NOMO-1 treated with DMSO at 0.1 percent for 48 hours (cell line): ENCODE measurements at regions not wholly inside any gene's neighbourhood (a gene's known extent, or its start where the extent isn't known, plus 50 kb on each side); places are given as distances from the start of the nearest gene placed in this dataset.

Source experiments
- DNase-seq: peaks from one replicate; lab custom pipeline; 2025; ENCODE audit not compliant: unreplicated experiment; lab: John Stamatoyannopoulos, UW

DNA sequence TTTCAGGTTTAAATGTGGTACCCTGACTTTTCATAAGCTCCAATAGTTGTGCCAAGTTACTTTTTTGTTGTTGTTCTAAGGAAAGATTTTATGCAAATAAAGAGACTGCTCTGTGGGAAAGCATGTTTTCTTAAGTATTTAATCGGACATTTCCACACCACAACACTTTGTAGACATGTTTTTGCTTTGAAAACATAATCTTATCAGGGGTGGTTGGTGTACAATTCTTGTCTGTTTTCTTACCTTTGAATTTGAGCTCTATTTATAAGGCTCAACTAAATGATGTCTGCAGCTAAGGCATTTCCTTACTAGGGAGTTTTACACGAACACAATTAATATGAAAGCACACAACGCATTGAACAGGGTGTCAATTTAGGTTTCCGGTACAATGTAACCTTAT lies 81.5 kb upstream of the CDIN1 start:
- no peak for DNase-seq

DNA sequence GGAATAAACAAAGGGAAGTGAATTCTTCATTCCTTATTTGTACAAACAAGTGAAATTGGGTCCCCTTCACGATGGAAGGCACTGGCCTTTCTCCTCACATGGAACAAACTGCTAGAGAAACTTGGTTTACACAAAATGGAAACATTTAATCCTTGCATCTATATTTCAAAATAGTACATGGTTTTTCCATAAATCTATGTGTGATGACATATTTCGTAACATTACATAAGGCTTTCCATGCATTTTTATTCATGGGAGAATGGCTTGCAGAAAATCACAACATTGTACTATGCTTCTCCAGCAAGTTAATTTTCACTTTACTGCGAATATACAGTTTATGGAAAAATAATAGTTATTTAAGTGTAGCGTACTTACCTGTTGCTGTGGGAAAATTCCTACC lies 81.0 kb upstream of the CDIN1 start:
- no peak for DNase-seq

DNA sequence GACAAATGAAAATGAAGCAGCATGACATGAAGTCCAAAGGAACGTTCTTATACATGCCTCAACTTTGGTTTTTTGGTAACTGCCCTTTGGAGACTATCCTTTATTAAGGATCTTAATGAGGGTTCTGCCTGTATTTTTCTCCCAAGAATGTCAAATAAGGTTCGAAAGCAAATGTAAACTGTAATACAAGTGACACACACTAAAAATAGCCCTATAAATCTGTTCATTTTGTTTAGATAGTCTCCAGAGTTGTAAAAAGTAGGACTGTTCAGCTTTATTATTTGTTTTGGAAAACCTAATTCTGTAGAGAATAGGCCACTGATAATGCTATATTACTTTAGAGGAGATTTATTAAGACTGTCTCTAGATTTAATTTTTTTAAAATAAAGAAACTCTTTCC lies 80.5 kb upstream of the CDIN1 start:
- no peak for DNase-seq

DNA sequence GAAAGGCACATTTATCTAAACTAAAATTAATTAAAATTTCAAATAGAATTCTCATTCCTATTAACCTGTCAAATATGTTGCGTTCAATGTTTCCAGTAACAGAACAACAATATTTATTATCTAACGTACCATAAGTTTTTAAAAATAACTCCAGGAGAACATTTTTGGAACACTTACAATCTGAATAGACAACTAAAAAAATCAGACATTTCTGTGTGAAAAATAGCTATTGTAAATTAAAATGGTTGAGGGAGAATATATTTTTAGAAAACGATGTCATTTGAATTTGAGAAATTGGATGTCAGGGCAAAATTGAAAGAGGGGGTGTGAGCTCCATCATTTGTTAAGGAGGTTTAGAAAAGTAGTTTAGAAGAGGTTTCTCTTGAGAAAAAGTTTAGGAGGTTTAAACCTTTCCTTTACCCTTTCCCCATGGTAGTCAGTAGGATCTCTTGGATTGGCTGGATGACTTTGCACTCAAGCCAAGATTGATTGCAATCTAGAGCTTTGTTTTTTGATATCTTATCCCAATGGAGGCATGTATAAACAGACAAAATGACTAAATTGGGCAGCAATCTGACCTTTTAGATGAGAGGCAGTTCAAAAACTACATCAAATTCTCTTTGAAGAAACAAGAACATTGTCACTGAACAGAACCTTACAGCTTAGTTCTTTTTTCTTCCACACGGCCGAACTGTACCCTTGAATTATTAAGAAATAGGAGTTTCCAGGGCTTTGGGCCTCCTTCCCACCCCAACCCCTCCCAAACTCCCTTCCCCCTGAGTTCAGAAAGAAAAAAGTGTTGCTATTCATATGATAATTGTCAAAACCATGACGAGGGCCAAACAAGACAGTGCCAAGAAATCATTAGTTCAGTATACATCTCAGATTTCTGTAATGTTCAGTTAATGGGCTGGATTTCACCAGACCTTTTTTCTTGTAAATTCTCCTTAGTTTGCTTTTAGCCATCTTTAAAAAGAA lies 79.7 kb upstream of the CDIN1 start:
- no peak for DNase-seq

DNA sequence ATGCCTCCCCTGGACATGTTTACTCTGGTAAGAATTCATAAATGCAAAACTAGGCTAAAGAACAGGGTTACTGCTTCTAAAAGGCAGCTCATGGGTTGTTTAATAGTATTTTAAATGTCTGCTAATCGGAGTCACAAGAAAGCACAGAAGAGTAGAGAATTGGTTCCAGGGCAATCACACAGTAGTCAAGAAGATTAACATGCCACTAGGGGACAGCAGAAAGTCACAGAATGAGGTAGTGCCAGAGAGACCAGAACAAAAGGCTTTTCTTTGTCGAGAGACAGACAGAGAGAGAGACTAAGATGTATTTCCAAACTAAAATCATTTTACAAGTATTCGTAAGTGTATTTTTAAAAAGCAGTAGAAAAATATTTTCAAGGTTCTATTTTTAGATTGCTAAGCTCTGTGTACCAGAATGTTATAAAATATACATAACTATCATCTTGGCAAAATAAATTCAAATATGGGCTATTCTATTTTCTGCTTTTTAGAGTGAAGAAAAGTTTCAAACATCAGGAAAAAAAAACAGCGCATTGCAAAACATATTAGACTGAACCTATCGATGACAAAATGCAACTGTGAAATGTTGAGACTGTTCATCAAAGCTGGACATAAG lies 78.3 kb upstream of the CDIN1 start:
- DNase-seq, result peak; percentile 41

DNA sequence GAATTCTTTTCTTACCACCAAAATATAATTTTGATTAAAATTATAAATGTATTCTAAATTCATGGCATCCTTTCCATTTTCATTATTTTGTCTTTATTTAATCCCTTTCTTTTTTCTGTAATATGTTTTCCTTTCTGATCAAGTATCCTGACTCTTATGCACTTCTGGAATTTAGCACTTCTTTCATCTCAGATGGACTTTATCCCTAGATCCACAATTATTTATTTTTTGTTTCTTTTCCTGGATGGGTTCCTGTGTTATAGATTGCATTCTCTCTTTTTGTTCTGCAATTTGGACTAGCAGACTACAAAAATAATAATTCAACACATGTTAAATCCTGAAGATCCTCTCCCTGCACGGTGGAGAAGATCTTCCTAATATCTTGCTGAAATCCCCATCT lies 76.9 kb upstream of the CDIN1 start:
- no peak for DNase-seq

DNA sequence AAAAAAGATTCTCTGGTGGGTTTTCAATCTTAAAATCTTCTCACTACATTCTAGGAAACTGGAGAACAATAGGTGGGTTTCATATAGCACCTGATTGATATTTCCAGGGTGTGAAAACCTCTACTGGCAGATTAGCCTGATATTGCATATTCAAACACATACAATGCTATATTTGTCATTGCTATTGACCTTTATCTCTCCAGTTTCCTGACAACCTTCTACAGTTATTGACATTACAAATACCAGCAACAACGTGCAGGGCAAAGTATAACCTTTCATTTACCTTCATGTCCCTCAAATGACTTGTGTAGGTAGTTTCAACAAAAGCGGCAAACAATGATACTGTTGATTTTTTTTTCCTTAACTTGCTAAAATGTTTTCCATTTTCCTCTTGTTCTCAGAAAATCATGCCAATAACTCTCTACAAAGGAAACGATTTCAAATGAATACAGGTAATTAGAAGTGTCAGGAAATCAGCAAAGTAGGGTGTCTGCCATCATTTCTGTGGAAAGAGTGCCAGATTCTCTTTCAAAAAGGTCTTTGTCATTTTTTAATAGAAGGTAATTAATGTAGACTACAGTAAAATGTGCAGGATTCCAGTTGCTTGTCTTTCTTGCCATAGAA lies 72.6 kb upstream of the CDIN1 start:
- no peak for DNase-seq

DNA sequence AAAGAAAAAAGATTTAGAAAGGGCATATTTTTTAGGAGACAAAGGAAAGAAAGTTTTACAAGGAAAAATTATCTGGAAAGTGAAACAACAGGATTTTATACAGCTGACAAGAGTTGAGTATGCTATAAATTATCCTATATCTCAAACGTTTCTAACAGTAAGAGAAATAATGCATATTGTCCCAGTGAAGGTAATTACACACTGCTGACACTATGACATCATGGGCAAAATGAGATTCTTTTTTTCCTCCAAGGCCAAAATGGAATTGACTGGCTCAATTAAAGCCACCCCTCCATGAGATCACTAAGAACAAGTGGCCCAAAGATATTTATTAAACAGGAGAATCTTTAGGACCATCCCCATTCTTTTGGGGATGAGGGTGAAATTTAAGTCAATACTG lies 72.0 kb upstream of the CDIN1 start:
- DNase-seq, result no peak

DNA sequence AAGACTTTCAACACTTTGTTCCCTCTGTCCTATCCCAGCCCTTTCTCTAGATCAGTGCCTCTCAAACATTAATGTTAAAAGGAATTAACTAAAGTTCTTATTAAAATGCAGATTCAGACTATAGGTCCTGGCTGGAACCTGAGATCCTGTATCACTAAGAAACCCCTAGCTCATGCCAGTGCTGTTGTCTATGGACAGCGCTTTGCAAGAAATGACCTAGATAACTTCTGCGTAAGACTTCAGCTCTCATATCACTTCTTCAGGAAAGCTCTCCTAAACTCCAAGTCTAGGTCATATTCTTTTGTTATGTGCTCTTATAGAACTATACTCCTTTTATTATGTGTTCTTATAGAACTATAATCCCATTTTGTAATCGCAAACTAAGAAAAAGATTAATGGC lies 67.8 kb upstream of the CDIN1 start:
- DNase-seq, result no peak

DNA sequence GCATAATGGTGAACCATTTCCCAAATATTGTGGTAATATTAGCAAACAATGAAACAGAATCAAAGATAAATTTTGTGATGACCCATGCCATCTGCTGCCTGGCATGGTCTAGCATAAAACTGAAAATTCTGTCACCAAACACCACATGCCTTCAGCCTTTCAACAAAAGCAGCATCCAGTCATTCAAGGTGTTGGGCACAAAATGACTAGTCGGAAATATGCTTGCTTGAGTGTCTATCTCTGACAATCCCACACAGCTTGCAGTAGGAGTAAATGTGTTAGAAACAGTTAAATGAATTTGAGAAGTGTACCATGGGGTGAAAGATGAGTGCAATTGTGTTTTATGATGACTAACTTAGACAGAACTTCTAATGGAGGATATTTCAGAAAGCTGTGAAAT lies 61.7 kb upstream of the CDIN1 start:
- DNase-seq, result no peak

DNA sequence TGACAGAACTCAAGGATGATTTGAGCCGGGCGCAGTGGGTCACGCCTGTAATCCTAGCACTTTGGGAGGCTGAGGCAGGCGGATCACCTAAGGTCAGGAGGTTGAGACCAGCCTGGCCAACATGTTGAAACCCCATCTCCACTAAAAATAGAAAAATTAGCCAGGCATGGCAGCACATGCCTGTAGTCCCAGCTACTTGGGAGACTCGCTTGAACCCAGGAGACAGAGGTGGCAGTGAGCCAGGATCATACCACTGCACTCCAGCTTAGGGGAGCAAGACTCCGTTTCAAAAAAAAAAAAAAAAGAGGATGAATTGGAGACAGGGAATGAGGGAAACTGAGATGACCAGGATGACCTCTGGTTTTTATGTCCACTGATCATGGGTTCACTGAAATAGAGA lies 60.4 kb upstream of the CDIN1 start:
- no peak for DNase-seq

DNA sequence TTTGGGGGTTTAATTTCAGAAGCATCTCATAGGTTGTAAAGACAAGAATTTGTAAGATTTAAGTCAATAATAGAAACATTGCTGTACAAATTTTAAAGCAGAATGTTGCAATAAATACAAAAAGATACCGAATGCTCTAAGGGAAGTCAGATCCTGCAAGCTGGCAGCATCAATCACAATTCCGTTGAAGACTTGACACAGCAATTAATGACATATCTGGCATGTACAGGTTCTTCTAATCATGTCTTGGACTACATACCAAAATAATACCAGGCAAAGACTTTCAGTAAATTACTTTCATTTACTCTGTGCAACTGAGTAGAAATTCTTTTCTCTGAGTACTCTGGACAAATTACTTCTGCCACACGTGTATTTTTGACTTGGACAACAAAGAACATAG lies 54.0 kb upstream of the CDIN1 start:
- DNase-seq, result no peak

DNA sequence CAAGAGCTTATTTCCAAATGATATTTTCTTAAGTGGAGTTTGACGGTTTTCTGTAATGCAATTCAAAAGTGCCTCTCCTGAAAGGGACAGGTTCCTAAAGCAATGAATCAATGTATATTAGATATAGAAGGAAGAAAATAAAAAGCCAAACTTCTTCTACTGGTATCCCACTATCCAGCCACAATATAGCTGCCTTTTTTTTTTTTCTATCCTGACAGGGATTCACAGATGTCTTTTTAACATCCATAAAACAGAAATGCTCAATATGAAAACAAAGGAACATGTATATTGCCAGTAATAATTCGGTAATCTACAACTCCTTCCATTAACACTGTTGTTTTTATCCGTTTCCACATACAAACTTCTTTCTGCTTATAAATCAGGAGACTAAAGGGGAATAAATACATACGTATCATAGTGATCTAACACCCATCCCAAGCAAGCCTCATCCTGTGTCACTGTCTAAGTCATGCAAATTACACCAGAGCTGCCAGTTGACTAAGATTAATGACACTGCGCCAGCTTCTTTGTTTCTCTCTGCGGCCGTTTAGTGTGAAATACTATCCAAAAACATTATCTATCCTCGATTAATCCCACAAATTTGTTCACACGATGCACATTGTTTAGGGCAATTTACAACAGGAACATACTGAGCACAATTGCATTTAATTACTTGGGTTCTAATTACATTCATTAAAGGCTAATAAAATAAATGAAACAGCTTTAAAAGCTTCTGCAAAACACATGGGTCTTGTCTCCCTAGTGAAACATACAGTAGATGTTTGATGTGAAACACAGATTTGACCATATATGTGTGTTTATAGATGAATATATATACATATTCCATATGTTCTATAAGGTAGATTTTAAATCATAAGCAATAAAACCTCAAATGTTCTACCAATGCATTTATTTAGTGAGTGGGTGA lies 51.9 kb upstream of the CDIN1 start:
- no peak for DNase-seq

DNA sequence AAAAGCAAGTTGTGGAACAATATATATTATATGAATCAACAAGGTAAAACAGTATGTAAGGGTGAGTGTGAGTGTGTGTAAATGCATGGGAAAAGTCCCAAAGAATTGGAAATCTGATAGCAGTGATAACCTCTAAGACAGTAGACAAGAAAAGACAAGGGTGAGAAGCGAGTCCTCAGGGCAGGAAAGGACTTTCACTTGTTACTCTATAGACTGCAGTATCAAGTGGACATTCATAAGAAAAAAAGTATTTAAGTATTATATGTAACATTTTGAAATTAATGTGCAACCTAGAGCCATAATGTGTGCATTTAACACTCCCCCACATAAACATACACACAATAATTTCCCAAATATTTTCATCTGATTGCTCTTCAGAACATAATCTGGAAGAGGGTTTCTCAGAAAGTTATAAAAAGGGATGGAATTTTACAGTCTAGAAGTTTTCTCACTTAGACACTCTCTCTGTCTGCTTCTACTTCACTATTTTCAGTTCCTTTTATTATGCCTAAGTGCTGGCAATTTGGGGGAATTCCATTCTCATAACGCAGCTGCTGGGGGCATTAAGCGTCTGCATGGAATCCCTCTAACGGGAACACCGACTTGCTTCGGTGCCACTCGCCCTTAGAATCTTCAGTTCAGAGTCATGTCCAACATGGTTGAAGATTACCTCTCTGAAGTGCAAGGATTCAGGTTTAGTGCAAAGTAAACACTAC lies 50.0 kb upstream of the CDIN1 start:
- DNase-seq, result peak; percentile 5
